GM19025 (cell line): ENCODE measurements at regions not wholly inside any gene's neighbourhood (a gene's known extent, or its start where the extent isn't known, plus 50 kb on each side); places are given as distances from the start of the nearest gene placed in this dataset.
A peak's percentile ranks its signal among the peaks of the same experiment; 100 is the strongest.
"Not testable (repeated sequence)": the region's sequence is repeated elsewhere in the genome, so short reads cannot be mapped to it uniquely, and the experiment has no call there.

ENCODE experiments used
- ATAC-seq: cut with Tn5 transposase; IDR thresholded peaks from one replicate; pipeline ENCODE4 v1.9.1; 2021; ENCODE audit warnings: mild to moderate bottlenecking, low read depth, moderate library complexity; ENCODE audit not compliant: unreplicated experiment

- no peak for ATAC-seq
Observed at GRCh38 chr5:57675236-57675635, 192.6 kb upstream of the ACTBL2 start.

- no peak for ATAC-seq
Observed at GRCh38 chr5:57671371-57671770, 188.8 kb upstream of the ACTBL2 start.

GRCh38 chr5:57666582-57666981 is 184.0 kb upstream of the ACTBL2 start:
- no peak for ATAC-seq

- ATAC-seq = no peak
Observed at GRCh38 chr5:57665146-57665936, 182.7 kb upstream of the ACTBL2 start.

- no peak for ATAC-seq
Observed at GRCh38 chr5:57664700-57665099, 182.1 kb upstream of the ACTBL2 start.

GRCh38 chr5:57663466-57663865 is 180.9 kb upstream of the ACTBL2 start:
- ATAC-seq = no peak

- no peak for ATAC-seq
Observed at GRCh38 chr5:57662991-57663390, 180.4 kb upstream of the ACTBL2 start.

GRCh38 chr5:57659886-57660285 is 177.3 kb upstream of the ACTBL2 start:
- ATAC-seq = no peak

- ATAC-seq = no peak
Observed at GRCh38 chr5:57658018-57658417, 175.4 kb upstream of the ACTBL2 start.

- ATAC-seq = no peak
Observed at GRCh38 chr5:57655228-57655627, 172.6 kb upstream of the ACTBL2 start.

- no peak for ATAC-seq
Observed at GRCh38 chr5:57653636-57654290, 171.2 kb upstream of the ACTBL2 start.

- ATAC-seq = no peak
Observed at GRCh38 chr5:57651127-57651526, 168.5 kb upstream of the ACTBL2 start.

GRCh38 chr5:57650360-57651069 is 167.9 kb upstream of the ACTBL2 start:
- peak; percentile 90 for ATAC-seq

GRCh38 chr5:57642698-57643097 is 160.1 kb upstream of the ACTBL2 start:
- no peak for ATAC-seq

GRCh38 chr5:57642066-57642465 is 159.5 kb upstream of the ACTBL2 start:
- no peak for ATAC-seq

- no peak for ATAC-seq
Observed at GRCh38 chr5:57635146-57635777, 152.7 kb upstream of the ACTBL2 start.

GRCh38 chr5:57632937-57633336 is 150.3 kb upstream of the ACTBL2 start:
- no peak for ATAC-seq

- not testable (repeated sequence) for ATAC-seq
Observed at GRCh38 chr5:57631139-57631538, 148.5 kb upstream of the ACTBL2 start.

GRCh38 chr5:57627661-57628060 is 145.1 kb upstream of the ACTBL2 start:
- no peak for ATAC-seq

GRCh38 chr5:57626703-57627102 is 144.1 kb upstream of the ACTBL2 start:
- ATAC-seq = no peak

GRCh38 chr5:57621624-57622023 is 139.0 kb upstream of the ACTBL2 start:
- no peak for ATAC-seq
